ENCODE measurements at regions not wholly inside any gene's neighbourhood (a gene's known extent, or its start where the extent isn't known, plus 50 kb on each side); places are given as distances from the start of the nearest gene placed in this dataset.

- no peak overlapping the region for H3K27ac ChIP-seq
- H3K4me2 ChIP-seq = no peak overlapping the region
- no peaks in the 10 kb centered on the region for H3K36me3 ChIP-seq (ENCODE audit: insufficient read depth)
- no peak for TF ChIP-seq CTCF (conservative IDR thresholded peaks at IDR 0.05; ENCODE audit: low read depth, low read length)
- H3K79me2 ChIP-seq (ENCODE audit: insufficient read depth, low read depth) = no peaks in the 10 kb centered on the region
- peaks cover 6% of the 10 kb centered on the region for H3K4me1 ChIP-seq (ENCODE audit: low read depth, poor library complexity, severe bottlenecking)
- no peak overlapping the region for H3K4me3 ChIP-seq (IDR thresholded peaks at IDR 0.05; ENCODE audit: insufficient read depth, low read depth, low read length)
- H3K27me3 ChIP-seq (ENCODE audit: insufficient read depth, low read depth) = no peaks in the 10 kb centered on the region
- no peak overlapping the region for H2AFZ ChIP-seq (ENCODE audit: low read depth)
- no peaks in the 10 kb centered on the region for H4K20me1 ChIP-seq (ENCODE audit: insufficient read depth)
- no peak overlapping the region for H3K9ac ChIP-seq
Observed at GRCh38 chr20:23157734-23158133, 71.6 kb upstream of the CD93 start.

GRCh38 chr20:23156842-23157423 lies 70.8 kb upstream of the CD93 start:
- H3K79me2 ChIP-seq (ENCODE audit: insufficient read depth, low read depth) = no peaks in the 10 kb centered on the region
- no peak for TF ChIP-seq CTCF (conservative IDR thresholded peaks at IDR 0.05; ENCODE audit: low read depth, low read length)
- H3K4me1 ChIP-seq (ENCODE audit: low read depth, poor library complexity, severe bottlenecking) = peaks cover 6% of the 10 kb centered on the region
- H3K9ac ChIP-seq = no peak overlapping the region
- no peak overlapping the region for H3K4me3 ChIP-seq (IDR thresholded peaks at IDR 0.05; ENCODE audit: insufficient read depth, low read depth, low read length)
- no peaks in the 10 kb centered on the region for H4K20me1 ChIP-seq (ENCODE audit: insufficient read depth)
- no peak overlapping the region for H2AFZ ChIP-seq (ENCODE audit: low read depth)
- no peaks in the 10 kb centered on the region for H3K36me3 ChIP-seq (ENCODE audit: insufficient read depth)
- H3K27me3 ChIP-seq (ENCODE audit: insufficient read depth, low read depth) = no peaks in the 10 kb centered on the region
- H3K4me2 ChIP-seq = no peak overlapping the region
- no peak overlapping the region for H3K27ac ChIP-seq

GRCh38 chr20:23156170-23156841 lies 70.2 kb upstream of the CD93 start:
- Histone ChIP-seq H3K27ac (no peak overlapping the region), H4K20me1 (ENCODE audit: insufficient read depth) (no peaks in the 10 kb centered on the region), H3K4me2 (no peak overlapping the region), H2AFZ (ENCODE audit: low read depth) (no peak overlapping the region), H3K79me2 (ENCODE audit: insufficient read depth, low read depth) (no peaks in the 10 kb centered on the region), H3K36me3 (ENCODE audit: insufficient read depth) (no peaks in the 10 kb centered on the region), H3K4me3 (IDR thresholded peaks at IDR 0.05; ENCODE audit: insufficient read depth, low read depth, low read length) (no peak overlapping the region), H3K27me3 (ENCODE audit: insufficient read depth, low read depth) (no peaks in the 10 kb centered on the region), H3K4me1 (ENCODE audit: low read depth, poor library complexity, severe bottlenecking) (peaks cover 6% of the 10 kb centered on the region), H3K9ac (no peak overlapping the region)
- TF ChIP-seq CTCF (conservative IDR thresholded peaks at IDR 0.05; ENCODE audit: low read depth, low read length) = no peak

GRCh38 chr20:23155141-23155590 lies 69.0 kb upstream of the CD93 start:
- H4K20me1 ChIP-seq (ENCODE audit: insufficient read depth) = no peaks in the 10 kb centered on the region
- no peak overlapping the region for H3K4me2 ChIP-seq
- H3K4me3 ChIP-seq (IDR thresholded peaks at IDR 0.05; ENCODE audit: insufficient read depth, low read depth, low read length) = no peak overlapping the region
- no peaks in the 10 kb centered on the region for H3K36me3 ChIP-seq (ENCODE audit: insufficient read depth)
- H3K27me3 ChIP-seq (ENCODE audit: insufficient read depth, low read depth) = no peaks in the 10 kb centered on the region
- H3K79me2 ChIP-seq (ENCODE audit: insufficient read depth, low read depth) = no peaks in the 10 kb centered on the region
- H2AFZ ChIP-seq (ENCODE audit: low read depth) = no peak overlapping the region
- TF ChIP-seq CTCF (conservative IDR thresholded peaks at IDR 0.05; ENCODE audit: low read depth, low read length) = no peak
- H3K4me1 ChIP-seq (ENCODE audit: low read depth, poor library complexity, severe bottlenecking) = peaks cover 2% of the 10 kb centered on the region
- no peak overlapping the region for H3K27ac ChIP-seq
- no peak overlapping the region for H3K9ac ChIP-seq

Data from KMS-11 (cell line).